H9 (cell line): ENCODE measurements at regions not wholly inside any gene's neighbourhood (a gene's known extent, or its start where the extent isn't known, plus 50 kb on each side); places are given as distances from the start of the nearest gene placed in this dataset.

Source experiments
- DNase-seq: peaks from one replicate; pipeline ENCODE4 v3.0.0-alpha.2; 2017
- H2AFZ ChIP-seq: one replicate; pipeline ENCODE4 v1.6.1; 2013; ENCODE audit warnings: mild to moderate bottlenecking, low read length, control low read depth, moderate library complexity
- H2AK5ac ChIP-seq: 2 replicates; pipeline ENCODE4 v1.6.1; 2013; ENCODE audit warnings: low read length, control low read depth, mixed read lengths; ENCODE audit not compliant: insufficient read length
- H2BK120ac ChIP-seq: one replicate; pipeline ENCODE4 v1.6.1; 2013; ENCODE audit warnings: low read depth, mild to moderate bottlenecking, low read length, control low read depth, inconsistent platforms; ENCODE audit not compliant: poor library complexity, severe bottlenecking
- H2BK12ac ChIP-seq: 2 replicates; pipeline ENCODE4 v1.6.1; 2013; ENCODE audit warnings: low read length, control low read depth, mixed read lengths, low read depth; ENCODE audit not compliant: insufficient read length
- H2BK15ac ChIP-seq: 2 replicates; pipeline ENCODE4 v1.6.1; 2013; ENCODE audit warnings: low read depth, low read length, control low read depth
- H2BK20ac ChIP-seq: one replicate; pipeline ENCODE4 v1.6.1; 2013; ENCODE audit warnings: low read depth, mild to moderate bottlenecking, low read length, control low read depth, inconsistent platforms; ENCODE audit not compliant: poor library complexity, severe bottlenecking
- H2BK5ac ChIP-seq: 2 replicates; pipeline ENCODE4 v1.6.1; 2013; ENCODE audit warnings: low read length, control low read depth, mixed read lengths; ENCODE audit not compliant: insufficient read length
- H3K14ac ChIP-seq: 2 replicates; pipeline ENCODE4 v1.6.1; 2013; ENCODE audit warnings: low read length, control low read depth; ENCODE audit not compliant: insufficient read depth
- H3K18ac ChIP-seq: 2 replicates; pipeline ENCODE4 v1.6.1; 2013; ENCODE audit warnings: low read depth, mild to moderate bottlenecking, mixed read lengths, low read length, control low read depth; ENCODE audit not compliant: insufficient read length
- H3K23ac ChIP-seq: 2 replicates; pipeline ENCODE4 v1.6.1; 2013; ENCODE audit warnings: low read length, control low read depth, mixed read lengths, low read depth; ENCODE audit not compliant: insufficient read length
- H3K23me2 ChIP-seq: 2 replicates; pipeline ENCODE4 v1.6.1; 2013; ENCODE audit warnings: low read depth, mild to moderate bottlenecking, mixed read lengths, low read length, control low read depth; ENCODE audit not compliant: insufficient read length, poor library complexity, severe bottlenecking
- H3K27ac ChIP-seq: 2 replicates; pipeline ENCODE4 v1.5.1; 2013; ENCODE audit warnings: low read length, control low read depth, mixed read lengths, low read depth; ENCODE audit not compliant: insufficient read length
- H3K27me3 ChIP-seq: 2 replicates; pipeline ENCODE4 v1.6.1; 2013; ENCODE audit warnings: low read length, control low read depth, inconsistent platforms; ENCODE audit not compliant: insufficient read depth
- H3K4ac ChIP-seq: 2 replicates; pipeline ENCODE4 v1.6.1; 2013; ENCODE audit warnings: low read depth, mild to moderate bottlenecking, control low read depth, inconsistent platforms, low read length, moderate library complexity
- H3K4me1 ChIP-seq: 2 replicates; pipeline ENCODE4 v1.6.1; 2013; ENCODE audit warnings: low read length, control low read depth, inconsistent platforms; ENCODE audit not compliant: insufficient read depth
- H3K4me2 ChIP-seq: 2 replicates; pipeline ENCODE4 v1.6.1; 2013; ENCODE audit warnings: low read length, control low read depth, mixed read lengths; ENCODE audit not compliant: insufficient read length, insufficient read depth
- H3K56ac ChIP-seq: 2 replicates; pipeline ENCODE4 v1.6.1; 2013; ENCODE audit warnings: low read depth, mild to moderate bottlenecking, mixed read lengths, low read length, control low read depth; ENCODE audit not compliant: insufficient read length
- H3K79me1 ChIP-seq: 2 replicates; pipeline ENCODE4 v1.6.1; 2013; ENCODE audit warnings: low read depth, mild to moderate bottlenecking, moderate library complexity, low read length, control low read depth, inconsistent platforms; ENCODE audit not compliant: insufficient read depth, poor library complexity, severe bottlenecking
- H3K79me2 ChIP-seq: 2 replicates; pipeline ENCODE4 v1.6.1; 2013; ENCODE audit warnings: low read length, control low read depth, inconsistent platforms; ENCODE audit not compliant: insufficient read depth
- H3K9ac ChIP-seq: 2 replicates; pipeline ENCODE4 v1.6.1; 2013; ENCODE audit warnings: low read length, control low read depth, mixed read lengths; ENCODE audit not compliant: insufficient read length; ENCODE audit errors: extremely low read depth
- H3K9me3 ChIP-seq: one replicate; pipeline ENCODE4 v1.6.1; 2013; ENCODE audit warnings: low read depth, low read length, inconsistent platforms; ENCODE audit not compliant: control insufficient read depth
- H3T11ph ChIP-seq: one replicate; pipeline ENCODE4 v1.6.1; 2013; ENCODE audit warnings: mild to moderate bottlenecking, low read length, control low read depth, inconsistent platforms
- H4K20me1 ChIP-seq: one replicate; pipeline ENCODE4 v1.6.1; 2013; ENCODE audit not compliant: control insufficient read depth, insufficient read length, insufficient read depth
- H4K5ac ChIP-seq: 2 replicates; pipeline ENCODE4 v1.6.1; 2013; ENCODE audit warnings: low read depth, mild to moderate bottlenecking, mixed read lengths, low read length, control low read depth; ENCODE audit not compliant: insufficient read length
- H4K8ac ChIP-seq: replicated peaks from 2 replicates; pipeline ENCODE4 v1.6.1; 2013; ENCODE audit warnings: low read length, control low read depth, mixed read lengths, low read depth; ENCODE audit not compliant: insufficient read length
- H4K91ac ChIP-seq: 2 replicates; pipeline ENCODE4 v1.6.1; 2013; ENCODE audit warnings: low read depth, mild to moderate bottlenecking, moderate library complexity, mixed read lengths, low read length, control low read depth; ENCODE audit not compliant: insufficient read length
- H3K27ac Mint-ChIP-seq, 3 experiments: 2 replicates in 2 of 3; 3 replicates in 1 of 3; pipeline ENCODE4 v1.8.0; 2020 to 2021; ENCODE audit warnings: mixed read lengths in 3 of 3, mild to moderate bottlenecking in 1 of 3, moderate library complexity in 1 of 3
- H3K27me3 Mint-ChIP-seq: 2 replicates; pipeline ENCODE4 v1.8.0; 2021; ENCODE audit warnings: low read depth, mild to moderate bottlenecking, moderate library complexity, mixed read lengths
- H3K36me3 Mint-ChIP-seq, 3 experiments: 2 replicates in 2 of 3; 3 replicates in 1 of 3; pipeline ENCODE4 v1.8.0; 2020 to 2021; ENCODE audit warnings: low read depth in 3 of 3, mixed read lengths in 3 of 3; ENCODE audit not compliant: insufficient read depth in 1 of 3
- H3K4me1 Mint-ChIP-seq, 2 experiments: 2 replicates each; pipeline ENCODE4 v1.8.0; 2020; ENCODE audit warnings: mixed read lengths in 2 of 2
- H3K4me3 Mint-ChIP-seq, 2 experiments: 2 replicates in 1 of 2; 3 replicates in 1 of 2; pipeline ENCODE4 v1.8.0; 2020 to 2021; ENCODE audit warnings: mild to moderate bottlenecking in 2 of 2, mixed read lengths in 2 of 2, moderate library complexity in 1 of 2
- H3K9me3 Mint-ChIP-seq, 2 experiments: 2 replicates in 1 of 2; 3 replicates in 1 of 2; pipeline ENCODE4 v1.8.0; 2020; ENCODE audit warnings: mild to moderate bottlenecking in 2 of 2, mixed read lengths in 2 of 2, moderate library complexity in 1 of 2
- CTCF ChIP-seq: fragments of 200-600 bp; sonication (generic); conservative IDR thresholded peaks from 3 replicates; pipeline ENCODE4 v1.8.0; 2021; ENCODE audit warnings: antibody characterized with exemption, mild to moderate bottlenecking
- WGBS: extraction: QIAGEN DNeasy Blood & Tissue Kit; methylation state at CpG from one replicate; pipeline ENCODE4 v1.1.7; 2013; ENCODE audit warnings: missing lambda C conversion rate, low lambda C conversion rate, mixed read lengths; ENCODE audit not compliant: insufficient read length; ENCODE audit errors: extremely low coverage; 5-methylcytosine and 5-hydroxymethylcytosine counted together

- H3K27ac ChIP-seq, result no peak overlapping the region
- H4K5ac ChIP-seq, result no peak overlapping the region
- H3K27me3 ChIP-seq, result no peaks in the 10 kb centered on the region; the same call in 1 of the 2 replicates
- H3K9ac ChIP-seq, result no peak overlapping the region
- Mint-ChIP-seq H3K27me3 (no peaks in the 10 kb centered on the region; the same call in 1 of the 2 replicates), H3K4me3 (no peak overlapping the region), H3K36me3 (no peaks in the 10 kb centered on the region), H3K4me1 (no peaks in the 10 kb centered on the region), H3K27ac (no peak overlapping the region), H3K9me3 (no peaks in the 10 kb centered on the region)
- no peak overlapping the region for H3K18ac ChIP-seq
- H4K20me1 ChIP-seq, result no peaks in the 10 kb centered on the region
- H3K14ac ChIP-seq, result no peak overlapping the region
- H2BK5ac ChIP-seq, result no peak overlapping the region
- H2BK12ac ChIP-seq, result no peak overlapping the region
- H3K4me1 ChIP-seq, result no peaks in the 10 kb centered on the region
- H2BK15ac ChIP-seq, result no peak overlapping the region
- DNase-seq, result no peak
- no peaks in the 10 kb centered on the region for H3K79me2 ChIP-seq
- no peak overlapping the region for H3T11ph ChIP-seq
- H3K9me3 ChIP-seq, result no peaks in the 10 kb centered on the region
- no peak overlapping the region for H4K91ac ChIP-seq
- no peak overlapping the region for H2AFZ ChIP-seq
- no peaks in the 10 kb centered on the region for H3K23me2 ChIP-seq
- H4K8ac ChIP-seq, result no peak overlapping the region
- H3K79me1 ChIP-seq, result no peaks in the 10 kb centered on the region
- H3K4ac ChIP-seq, result no peak overlapping the region
- H3K4me2 ChIP-seq, result no peak overlapping the region
- H2AK5ac ChIP-seq, result no peak overlapping the region
- H2BK120ac ChIP-seq, result no peak overlapping the region
- H3K23ac ChIP-seq, result no peak overlapping the region
- no peak for TF ChIP-seq CTCF
- no peak overlapping the region for H2BK20ac ChIP-seq
- H3K56ac ChIP-seq, result no peak overlapping the region
- WGBS, result no CpG with 5 or more reads among the region's 6 CpGs
These were observed 294.9 kb downstream of the MAP2K6 start for GRCh38 chr17:69709441-69709840.
